ENCODE measurements at regions not wholly inside any gene's neighbourhood (a gene's known extent, or its start where the extent isn't known, plus 50 kb on each side); places are given as distances from the start of the nearest gene placed in this dataset.
A peak's percentile ranks its signal among the peaks of the same experiment; 100 is the strongest.

DNA sequence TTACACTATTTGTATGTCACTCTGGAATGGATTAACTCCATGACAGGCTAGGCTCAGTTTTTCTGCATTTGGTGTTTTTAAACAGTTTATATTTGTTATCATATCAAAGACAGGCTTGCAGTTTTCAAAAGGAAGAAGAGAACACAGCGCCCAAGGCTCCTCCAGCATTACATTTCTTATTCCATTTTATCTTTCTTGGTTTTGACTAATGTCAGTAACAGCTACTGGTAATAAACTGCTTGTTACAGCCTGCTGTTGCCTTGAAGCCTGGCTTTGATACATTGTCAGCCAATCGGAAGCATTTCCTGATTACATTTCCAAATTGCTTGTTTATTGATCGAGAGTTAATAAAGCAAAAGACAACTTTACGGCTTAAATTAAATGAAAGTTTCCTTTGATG lies 166.0 kb upstream of the MDFIC start:
- no peak overlapping the region for H3K27ac Mint-ChIP-seq
- peaks cover 3% of the 10 kb centered on the region for H3K9me3 Mint-ChIP-seq
- H3K36me3 Mint-ChIP-seq, result no peaks in the 10 kb centered on the region
- peaks cover 12% of the 10 kb centered on the region for H3K4me1 Mint-ChIP-seq
- H3K4me3 Mint-ChIP-seq, result no peak overlapping the region
- DNase-seq (ENCODE audit: low spot score in 2 of 2) (no peak), ATAC-seq (no peak)

DNA sequence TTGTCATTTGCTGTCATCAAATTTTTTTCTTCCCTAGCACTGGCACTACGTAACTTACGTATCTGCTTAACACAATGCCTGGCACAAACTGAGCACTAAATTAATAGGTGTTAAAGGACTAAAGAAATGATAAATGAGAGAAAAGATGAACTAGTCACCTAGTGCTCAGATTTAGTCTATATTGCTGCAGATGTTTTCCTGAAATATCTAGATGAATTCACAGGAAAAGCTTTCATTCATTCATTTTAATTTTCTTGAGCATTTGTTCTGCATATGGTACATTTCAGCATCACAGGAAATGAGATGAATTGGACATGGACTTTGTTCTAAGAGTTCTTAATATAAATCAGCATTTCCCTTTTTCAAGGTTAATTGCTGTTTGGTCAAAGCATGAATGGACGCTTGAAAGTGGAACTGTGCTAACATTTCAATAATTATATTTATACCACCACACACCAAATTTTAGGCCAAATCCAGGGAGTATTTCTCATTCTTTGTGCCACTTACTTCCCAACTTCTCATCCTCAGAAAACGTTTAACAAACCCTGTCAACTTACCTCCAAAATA lies 163.2 kb upstream of the MDFIC start:
- DNase-seq (ENCODE audit: low spot score in 2 of 2) (no peak), ATAC-seq (no peak)
- no peaks in the 10 kb centered on the region for H3K4me1 Mint-ChIP-seq
- no peaks in the 10 kb centered on the region for H3K9me3 Mint-ChIP-seq
- no peak overlapping the region for H3K4me3 Mint-ChIP-seq
- no peak overlapping the region for H3K27ac Mint-ChIP-seq
- H3K36me3 Mint-ChIP-seq, result no peaks in the 10 kb centered on the region

DNA sequence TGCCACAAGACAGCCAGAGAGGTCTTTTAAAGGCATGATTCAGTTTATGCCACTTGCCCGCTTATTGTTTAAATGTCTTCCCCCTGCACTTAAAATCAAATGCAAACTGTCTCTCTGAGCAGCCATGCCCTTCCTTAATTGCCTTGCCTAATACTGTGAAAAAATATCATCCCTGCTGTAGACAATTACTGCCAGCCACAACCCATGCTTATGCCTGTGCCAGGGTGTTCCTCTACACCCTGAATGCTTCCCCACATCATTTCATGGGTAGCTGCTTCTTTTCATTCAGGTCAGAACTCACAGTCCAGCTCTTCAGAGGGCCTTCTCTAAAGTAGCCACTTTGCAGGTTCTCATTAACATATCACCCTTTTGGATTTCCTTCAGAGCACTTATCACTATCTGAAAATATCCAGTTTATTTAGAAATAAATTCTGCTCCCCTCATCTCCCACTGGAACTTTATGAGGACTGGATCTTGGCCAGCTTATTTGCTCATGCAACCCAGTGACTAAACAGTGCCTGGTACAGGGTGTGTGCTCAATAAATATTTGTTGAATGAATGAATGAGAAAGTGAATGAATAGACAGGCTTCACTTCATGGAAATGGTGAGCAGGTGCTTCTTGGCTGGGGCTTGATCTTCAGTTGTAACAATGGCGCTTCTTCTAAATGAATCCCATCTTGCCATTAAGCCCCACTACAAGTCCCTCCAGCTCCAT lies 162.4 kb upstream of the MDFIC start:
- ATAC-seq (no peak), DNase-seq (ENCODE audit: low spot score in 2 of 2) (no peak)
- Mint-ChIP-seq H3K4me1 (no peaks in the 10 kb centered on the region), H3K36me3 (no peaks in the 10 kb centered on the region), H3K4me3 (no peak overlapping the region), H3K27ac (no peak overlapping the region), H3K9me3 (no peaks in the 10 kb centered on the region)

DNA sequence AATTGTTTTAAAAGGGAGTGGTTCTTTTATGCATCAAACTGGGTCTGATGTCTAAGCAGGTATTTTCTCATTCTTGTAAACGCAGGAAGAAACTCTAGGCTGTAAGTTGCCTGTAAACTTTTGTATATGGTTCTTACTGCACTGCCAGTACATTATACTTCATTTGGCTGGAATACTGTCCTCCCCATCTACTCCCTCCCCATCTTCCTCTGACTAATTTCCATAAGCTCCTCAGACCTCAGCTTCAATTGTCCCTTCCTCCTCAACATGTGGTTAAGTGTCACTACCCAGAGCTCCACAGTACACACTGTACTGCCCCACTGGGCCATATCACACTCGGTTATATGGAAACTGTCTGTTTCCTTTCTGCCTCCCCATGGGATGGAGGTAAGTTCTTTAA lies 161.4 kb upstream of the MDFIC start:
- Mint-ChIP-seq H3K9me3 (no peaks in the 10 kb centered on the region), H3K4me1 (no peaks in the 10 kb centered on the region), H3K4me3 (no peak overlapping the region), H3K36me3 (no peaks in the 10 kb centered on the region), H3K27ac (no peak overlapping the region)
- DNase-seq (ENCODE audit: low spot score in 2 of 2) (no peak), ATAC-seq (no peak)

DNA sequence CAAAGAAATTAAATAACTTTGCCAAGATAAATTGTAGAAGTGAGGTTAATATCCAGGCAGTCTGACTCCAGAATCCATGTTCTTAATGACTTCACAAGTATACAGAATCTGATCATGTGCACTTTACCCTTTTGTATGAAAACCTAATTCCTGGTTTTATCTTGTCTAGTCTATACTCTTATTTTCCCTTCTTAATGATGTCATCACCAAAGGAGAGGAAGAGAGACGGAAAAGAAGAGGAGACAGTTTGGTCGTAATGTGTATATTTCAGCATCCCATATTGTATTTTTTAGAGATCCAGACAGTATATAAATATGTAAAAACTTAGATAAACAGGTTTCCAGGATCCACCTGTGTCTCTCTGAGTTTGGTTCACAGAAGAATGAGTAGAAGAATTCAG lies 159.9 kb upstream of the MDFIC start:
- Mint-ChIP-seq H3K4me1 (no peaks in the 10 kb centered on the region), H3K36me3 (no peaks in the 10 kb centered on the region), H3K9me3 (no peaks in the 10 kb centered on the region), H3K4me3 (no peak overlapping the region), H3K27ac (no peak overlapping the region)
- ATAC-seq, result no peak
- DNase-seq (ENCODE audit: low spot score in 2 of 2), result no peak

DNA sequence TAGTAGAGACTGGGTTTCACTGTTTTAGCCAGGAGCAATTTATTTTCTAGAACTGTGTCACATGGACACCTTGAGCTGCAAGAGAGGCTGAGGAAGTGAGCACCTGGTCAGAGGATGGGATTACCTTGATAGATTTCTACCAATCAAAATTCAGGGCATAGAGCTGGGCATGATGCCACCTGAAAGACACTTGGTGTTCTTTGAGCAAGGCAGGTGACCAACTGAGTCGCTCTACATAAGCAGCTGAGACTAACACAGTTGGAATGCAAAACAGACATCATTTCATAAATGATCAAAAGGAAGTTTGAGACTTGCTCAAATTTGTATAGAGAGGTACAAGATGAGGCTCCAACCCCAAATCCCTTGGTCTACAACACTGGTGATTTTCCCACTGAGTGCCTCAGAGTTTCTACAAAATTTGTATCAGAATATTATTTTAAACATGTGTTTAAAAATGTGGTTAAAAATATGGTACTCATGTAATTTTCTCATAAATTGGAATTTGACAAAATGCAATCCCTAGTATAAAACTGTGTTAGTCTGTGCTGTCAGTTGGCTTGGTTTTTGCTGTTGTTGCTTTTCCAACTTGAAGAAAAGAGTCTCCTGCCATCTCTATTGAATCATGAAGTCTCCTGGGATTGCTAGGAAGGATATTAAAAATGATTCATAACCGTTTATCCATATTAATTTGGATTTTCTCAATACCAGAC lies 156.4 kb upstream of the MDFIC start:
- H3K27ac Mint-ChIP-seq, result no peak overlapping the region
- H3K4me1 Mint-ChIP-seq, result no peaks in the 10 kb centered on the region
- no peak overlapping the region for H3K4me3 Mint-ChIP-seq
- DNase-seq (ENCODE audit: low spot score in 2 of 2) (no peak), ATAC-seq (no peak)
- H3K9me3 Mint-ChIP-seq, result no peaks in the 10 kb centered on the region
- H3K36me3 Mint-ChIP-seq, result no peaks in the 10 kb centered on the region

DNA sequence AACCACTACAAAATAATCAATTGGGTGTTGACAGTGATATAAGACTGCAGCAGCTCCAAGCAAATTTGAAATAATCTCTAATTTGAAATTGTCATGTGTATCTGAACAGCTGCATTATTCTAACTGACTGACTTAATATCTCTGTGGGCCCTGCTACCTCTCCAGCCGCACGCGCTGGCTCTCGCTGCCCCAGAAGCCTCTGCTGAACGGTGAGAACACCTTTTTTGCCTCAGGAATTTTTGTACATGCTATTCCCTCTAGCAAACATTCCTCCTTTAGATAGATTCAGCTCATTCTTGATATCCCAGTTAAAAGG lies 155.9 kb upstream of the MDFIC start:
- Mint-ChIP-seq H3K9me3 (no peaks in the 10 kb centered on the region), H3K36me3 (no peaks in the 10 kb centered on the region), H3K27ac (no peak overlapping the region), H3K4me1 (no peaks in the 10 kb centered on the region), H3K4me3 (no peak overlapping the region)
- DNase-seq (ENCODE audit: low spot score in 2 of 2) (no peak), ATAC-seq (no peak)

DNA sequence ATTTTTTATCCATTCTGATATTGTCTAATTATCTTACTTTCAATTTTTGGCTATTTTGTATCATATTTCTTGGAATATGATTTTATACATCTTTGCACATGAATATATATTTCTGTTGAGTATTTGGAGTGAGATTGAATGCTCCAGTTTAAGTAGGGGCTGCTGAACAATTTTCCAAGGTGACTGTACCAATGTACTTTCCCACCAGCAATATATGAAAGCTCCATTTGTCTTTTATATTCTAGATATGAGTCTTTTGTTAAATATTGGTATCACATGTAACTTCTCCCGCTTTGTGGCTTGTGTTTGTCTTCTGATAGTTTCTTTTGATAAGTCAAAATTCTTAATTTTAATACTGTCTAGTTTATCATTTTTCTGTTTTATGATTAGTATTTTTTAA lies 144.6 kb upstream of the MDFIC start:
- DNase-seq (ENCODE audit: low spot score in 2 of 2) (no peak), ATAC-seq (no peak)
- Mint-ChIP-seq H3K4me1 (peaks cover 6% of the 10 kb centered on the region), H3K27ac (no peak overlapping the region), H3K4me3 (no peak overlapping the region), H3K36me3 (no peaks in the 10 kb centered on the region), H3K9me3 (no peaks in the 10 kb centered on the region)

DNA sequence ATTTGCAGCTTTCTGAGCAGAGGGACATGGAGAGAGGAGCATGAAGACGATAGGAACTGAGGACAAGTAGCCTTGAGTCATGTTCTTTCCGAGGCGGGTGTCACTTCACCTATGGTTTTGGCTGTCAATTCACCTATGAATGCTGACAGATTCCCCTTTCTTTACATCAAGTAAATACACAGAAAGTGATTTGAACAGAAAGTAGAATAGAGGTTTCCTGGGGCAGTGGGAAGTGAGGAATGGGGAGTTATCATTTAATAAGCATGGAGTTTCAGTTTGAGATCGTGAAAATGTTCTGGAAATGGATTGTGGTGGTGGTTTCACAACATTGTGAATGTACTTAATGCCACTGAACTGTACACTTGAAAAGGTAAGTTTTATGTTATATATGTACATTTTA lies 138.4 kb upstream of the MDFIC start:
- no peaks in the 10 kb centered on the region for H3K36me3 Mint-ChIP-seq
- DNase-seq (ENCODE audit: low spot score in 2 of 2) (no peak), ATAC-seq (peak; percentile 62)
- peak overlapping the region; percentile 32 for H3K4me3 Mint-ChIP-seq
- peak overlapping the region; percentile 11 for H3K27ac Mint-ChIP-seq
- peaks cover 25% of the 10 kb centered on the region for H3K4me1 Mint-ChIP-seq
- H3K9me3 Mint-ChIP-seq, result no peaks in the 10 kb centered on the region

DNA sequence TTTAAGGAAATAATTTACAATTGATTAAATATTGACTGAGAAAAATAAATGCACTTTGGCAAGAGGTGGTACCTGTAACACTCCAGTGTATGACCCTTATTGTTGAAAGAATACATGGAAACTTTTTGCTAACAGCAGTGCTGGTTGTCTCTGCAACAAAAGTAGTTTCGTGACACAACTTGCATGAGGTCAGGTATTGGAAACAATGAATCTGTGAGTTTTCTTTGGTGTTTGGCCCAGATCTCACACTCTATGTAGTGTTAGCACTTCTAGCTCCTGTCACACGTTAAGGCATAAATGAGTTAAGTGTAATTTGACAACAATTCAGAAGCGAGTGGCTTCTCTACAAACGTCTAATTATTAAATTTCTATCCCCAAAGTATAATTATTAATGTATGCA lies 137.7 kb upstream of the MDFIC start:
- Mint-ChIP-seq H3K4me3 (no peak overlapping the region), H3K4me1 (peaks cover 32% of the 10 kb centered on the region), H3K9me3 (no peaks in the 10 kb centered on the region), H3K36me3 (no peaks in the 10 kb centered on the region), H3K27ac (no peak overlapping the region)
- ATAC-seq, result peak; percentile 75
- no peak for DNase-seq (ENCODE audit: low spot score in 2 of 2)

DNA sequence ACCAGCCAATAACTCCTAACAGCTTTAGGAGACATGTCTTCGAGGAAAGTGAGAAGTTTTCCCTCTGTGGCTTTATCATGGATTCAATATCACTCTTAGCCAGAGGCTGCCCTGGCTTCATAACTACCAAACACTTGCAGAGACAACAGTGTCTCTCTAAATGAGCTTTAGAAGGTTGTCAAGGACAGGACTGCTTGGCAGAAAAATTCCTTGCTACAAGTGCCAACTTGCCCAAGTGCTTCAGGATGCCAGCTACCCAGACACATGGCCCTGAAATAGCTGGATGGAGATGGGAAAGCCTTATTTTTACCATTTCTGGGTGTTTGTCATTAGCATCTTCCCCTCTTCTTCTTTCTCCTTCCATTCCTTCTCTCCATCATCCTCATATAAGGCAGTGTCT lies 137.1 kb upstream of the MDFIC start:
- ATAC-seq (no peak), DNase-seq (ENCODE audit: low spot score in 2 of 2) (no peak)
- Mint-ChIP-seq H3K27ac (no peak overlapping the region), H3K36me3 (no peaks in the 10 kb centered on the region), H3K4me3 (no peak overlapping the region), H3K9me3 (no peaks in the 10 kb centered on the region), H3K4me1 (peaks cover 35% of the 10 kb centered on the region)

DNA sequence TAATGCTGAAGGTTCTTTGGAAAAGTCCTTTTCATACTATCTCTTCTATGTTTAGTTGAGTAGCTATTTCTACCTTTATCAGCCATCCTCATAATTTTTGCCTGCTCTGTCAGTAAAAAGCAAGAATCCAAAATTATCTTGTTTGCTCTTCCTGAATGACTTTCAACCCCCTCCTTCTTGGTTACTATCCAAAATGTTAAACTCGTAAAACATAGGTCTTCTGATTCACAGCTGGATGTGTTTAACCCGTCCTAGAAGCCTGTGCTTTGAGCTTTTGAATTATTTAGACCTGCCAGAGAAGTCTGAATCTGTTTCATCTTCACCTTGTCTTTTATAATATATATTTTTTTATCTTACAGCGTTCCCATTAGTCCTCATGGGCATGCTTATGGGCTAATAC lies 136.4 kb upstream of the MDFIC start:
- no peaks in the 10 kb centered on the region for H3K36me3 Mint-ChIP-seq
- H3K9me3 Mint-ChIP-seq, result no peaks in the 10 kb centered on the region
- H3K4me1 Mint-ChIP-seq, result peaks cover 35% of the 10 kb centered on the region
- DNase-seq (ENCODE audit: low spot score in 2 of 2), result no peak
- H3K27ac Mint-ChIP-seq, result no peak overlapping the region
- no peak for ATAC-seq
- H3K4me3 Mint-ChIP-seq, result no peak overlapping the region

DNA sequence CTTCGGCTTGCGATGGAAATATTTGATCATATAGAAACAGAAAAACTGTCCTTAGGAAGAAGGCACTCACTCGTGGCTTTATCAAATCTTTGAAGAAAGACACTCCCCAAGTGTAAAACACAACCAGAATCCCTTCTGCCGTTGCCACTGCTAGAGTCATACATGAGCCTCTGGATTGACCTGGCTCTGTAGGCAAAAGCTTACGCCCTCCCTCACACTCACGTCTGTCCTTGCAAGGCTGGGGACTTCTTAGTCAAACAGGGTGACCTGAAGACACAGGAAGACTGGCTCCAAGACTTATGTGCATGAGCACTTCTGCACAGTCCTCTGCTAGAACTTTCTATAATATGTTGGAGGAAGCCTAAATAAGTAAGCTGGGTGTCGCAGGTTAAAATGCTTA lies 135.4 kb upstream of the MDFIC start:
- Mint-ChIP-seq H3K27ac (peak overlapping the region; percentile 23), H3K36me3 (no peaks in the 10 kb centered on the region), H3K9me3 (no peaks in the 10 kb centered on the region), H3K4me1 (peaks cover 29% of the 10 kb centered on the region), H3K4me3 (peak overlapping the region; percentile 30)
- DNase-seq (ENCODE audit: low spot score in 2 of 2) (no peak), ATAC-seq (peak; percentile 38)

DNA sequence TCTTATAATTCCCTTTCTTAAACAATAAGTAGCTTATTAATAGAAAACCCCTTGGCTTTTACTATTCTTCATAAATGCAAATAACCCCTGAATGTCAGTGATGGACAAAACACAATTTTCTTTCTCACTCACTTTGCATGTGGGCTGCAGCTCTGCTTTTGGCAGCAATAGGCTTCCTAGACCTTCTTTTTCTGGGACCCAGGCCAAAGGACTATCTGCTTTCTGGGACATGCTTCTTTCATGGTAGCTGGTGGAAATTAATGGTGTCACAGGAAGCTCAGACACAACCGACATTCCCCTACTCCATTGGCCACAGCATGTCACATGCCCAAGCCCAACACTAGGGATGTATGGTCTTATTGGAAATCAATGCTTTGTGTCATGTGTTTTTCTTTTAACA lies 134.3 kb upstream of the MDFIC start:
- Mint-ChIP-seq H3K27ac (no peak overlapping the region), H3K9me3 (no peaks in the 10 kb centered on the region), H3K4me1 (peaks cover 29% of the 10 kb centered on the region), H3K4me3 (no peak overlapping the region), H3K36me3 (no peaks in the 10 kb centered on the region)
- DNase-seq (ENCODE audit: low spot score in 2 of 2), result no peak
- no peak for ATAC-seq

DNA sequence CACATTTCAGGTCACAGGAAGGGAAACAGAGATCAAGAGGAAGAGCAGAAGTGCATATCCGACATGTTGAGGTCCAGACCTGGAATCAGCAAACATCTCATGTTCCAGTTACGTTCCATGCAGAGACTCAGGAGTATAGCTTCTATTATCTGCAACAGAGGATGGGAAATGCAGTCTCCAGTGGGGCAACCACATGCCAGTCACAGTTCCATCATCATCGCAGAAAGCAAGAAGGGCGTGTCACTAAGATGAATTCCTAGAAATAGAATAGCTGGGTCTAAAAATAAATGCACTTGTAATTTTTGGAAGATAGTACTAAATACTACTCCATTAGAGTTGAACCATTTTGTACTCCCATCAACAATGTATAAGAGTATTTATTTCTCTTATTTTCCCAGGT lies 133.2 kb upstream of the MDFIC start:
- no peaks in the 10 kb centered on the region for H3K9me3 Mint-ChIP-seq
- H3K27ac Mint-ChIP-seq, result peak overlapping the region; percentile 18
- H3K36me3 Mint-ChIP-seq, result no peaks in the 10 kb centered on the region
- peak overlapping the region; percentile 3 for H3K4me3 Mint-ChIP-seq
- H3K4me1 Mint-ChIP-seq, result peaks cover 21% of the 10 kb centered on the region
- ATAC-seq (peak; percentile 51), DNase-seq (ENCODE audit: low spot score in 2 of 2) (no peak)

DNA sequence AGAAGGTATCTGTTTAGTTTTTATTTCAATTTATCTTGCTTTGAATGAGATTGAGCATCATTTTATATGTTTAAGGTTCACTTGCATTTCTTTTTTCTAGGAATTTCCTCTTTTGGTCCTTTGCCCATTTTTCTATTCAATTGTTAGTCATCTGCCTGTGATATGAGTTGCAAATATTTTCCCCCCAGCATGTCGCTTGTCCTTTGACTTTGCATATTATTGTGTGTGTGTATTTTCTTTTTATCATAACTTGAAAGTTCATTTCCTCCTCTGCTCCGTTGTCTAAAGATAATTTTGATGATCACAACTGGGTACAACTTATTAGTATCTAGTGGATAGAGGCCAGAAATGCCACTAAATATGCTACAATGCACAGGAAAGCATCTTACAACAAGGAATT lies 132.7 kb upstream of the MDFIC start:
- Mint-ChIP-seq H3K9me3 (no peaks in the 10 kb centered on the region), H3K36me3 (no peaks in the 10 kb centered on the region), H3K27ac (peak overlapping the region; percentile 18), H3K4me3 (peak overlapping the region; percentile 3), H3K4me1 (peaks cover 20% of the 10 kb centered on the region)
- DNase-seq (ENCODE audit: low spot score in 2 of 2) (no peak), ATAC-seq (no peak)
